NCI-H2196 treated with DMSO at 0.1 percent for 48 hours (cell line): ENCODE measurements at regions not wholly inside any gene's neighbourhood (a gene's known extent, or its start where the extent isn't known, plus 50 kb on each side); places are given as distances from the start of the nearest gene placed in this dataset.

Experiments used
- DNase-seq: peaks from one replicate; lab custom pipeline; 2025; ENCODE audit not compliant: unreplicated experiment; lab: John Stamatoyannopoulos, UW

DNA sequence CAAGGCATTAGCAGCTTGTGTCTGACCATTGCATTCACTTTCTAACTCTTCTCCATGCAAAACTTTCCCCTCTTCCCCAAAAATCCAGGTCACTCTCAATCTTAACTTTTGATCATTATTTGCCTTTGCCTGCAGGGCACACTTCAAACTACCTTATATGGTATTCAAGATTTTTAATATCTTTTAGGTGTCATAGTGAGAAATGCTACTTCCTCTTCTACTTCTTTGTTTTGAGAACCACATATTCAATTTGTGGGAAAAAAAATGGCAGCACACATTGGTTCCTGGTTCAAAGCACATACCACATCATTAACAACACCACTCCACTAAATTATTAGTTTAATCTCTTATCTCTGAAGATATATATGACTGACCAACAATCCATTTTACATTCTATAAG lies 1267.0 kb upstream of the CITED2 start:
- no peak for DNase-seq

GRCh38 chr6:140636908-140637402 lies 1262.5 kb upstream of the CITED2 start:
- DNase-seq = no peak

- DNase-seq = no peak
These were observed 1261.9 kb upstream of the CITED2 start for GRCh38 chr6:140636271-140636907.

DNA sequence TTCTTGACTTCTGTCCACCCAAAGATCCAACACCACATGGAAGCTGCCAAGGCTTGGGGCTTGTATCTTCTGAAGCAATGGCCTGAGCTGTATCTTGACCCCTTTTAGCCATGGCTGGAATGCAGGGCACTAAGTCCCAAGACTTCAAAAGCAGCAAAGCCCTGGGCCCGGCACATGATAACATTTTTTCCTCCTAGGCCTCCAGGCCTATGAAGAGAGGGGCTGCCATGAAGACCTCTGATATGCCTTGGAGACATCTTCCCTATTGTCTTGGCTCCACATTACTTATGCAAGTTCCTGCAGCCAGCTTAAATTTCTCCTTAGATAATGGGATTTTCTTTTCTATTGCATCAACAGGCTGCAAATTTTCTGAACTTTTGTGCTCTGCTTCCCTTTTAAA lies 1252.6 kb upstream of the CITED2 start:
- DNase-seq = no peak

DNA sequence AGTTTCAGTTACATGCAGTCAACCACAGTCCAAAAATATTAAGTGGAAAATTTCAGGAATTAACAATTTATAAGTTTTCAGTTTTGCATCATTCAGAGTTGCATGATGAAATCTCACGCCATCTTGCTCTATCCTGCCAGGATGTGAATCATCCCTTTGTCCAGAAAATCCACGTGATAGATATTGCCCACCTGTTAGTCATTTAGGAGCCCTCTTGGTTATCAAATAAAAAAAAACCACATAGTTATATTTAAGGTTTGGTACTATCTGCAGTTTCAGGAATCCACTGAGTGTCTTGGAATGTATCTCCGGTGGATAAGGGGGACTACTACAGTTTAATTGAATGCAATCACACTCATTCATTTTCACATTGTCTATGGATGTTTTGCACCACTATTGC lies 1249.0 kb upstream of the CITED2 start:
- no peak for DNase-seq

GRCh38 chr6:140620496-140620895 lies 1246.0 kb upstream of the CITED2 start:
- no peak for DNase-seq

- DNase-seq = no peak
These were observed 1235.5 kb upstream of the CITED2 start for GRCh38 chr6:140609956-140610355.

DNA sequence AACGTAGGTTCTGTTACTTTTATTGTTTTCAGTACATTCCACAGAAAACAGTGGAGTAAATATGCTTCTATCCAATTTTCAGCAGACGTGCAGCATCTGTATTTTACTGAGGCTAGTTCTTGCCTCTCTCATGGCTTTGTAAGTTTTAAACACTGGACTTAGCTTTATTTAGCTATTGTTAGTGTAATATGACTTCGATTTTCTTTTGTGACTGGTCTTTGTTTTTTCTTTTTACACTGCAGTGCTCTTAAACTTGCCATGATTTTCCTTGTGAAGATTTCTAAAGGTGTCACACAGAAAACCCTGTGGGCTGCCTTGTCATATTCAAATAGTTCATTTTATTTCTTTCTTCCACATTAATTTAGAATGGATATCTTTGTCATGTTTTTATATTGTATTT lies 1234.9 kb upstream of the CITED2 start:
- no peak for DNase-seq

DNA sequence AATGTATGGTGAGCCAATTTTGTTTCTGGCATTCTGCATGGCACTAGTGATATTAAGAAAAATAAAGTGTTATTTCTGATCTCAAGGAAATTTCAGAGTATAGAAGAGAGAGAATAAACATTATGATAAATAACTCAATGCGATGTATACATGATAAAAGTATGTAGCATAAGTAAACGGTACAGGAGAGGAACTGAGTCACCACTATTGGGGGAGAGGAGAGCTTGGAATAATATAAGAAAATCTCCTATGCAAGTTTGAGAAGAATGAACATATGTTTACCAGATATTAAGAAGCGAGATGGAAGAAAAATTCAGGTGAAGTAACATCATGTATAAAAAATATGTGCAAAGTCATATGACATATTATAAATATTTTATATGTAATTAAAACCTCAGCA lies 1230.3 kb upstream of the CITED2 start:
- no peak for DNase-seq

DNA sequence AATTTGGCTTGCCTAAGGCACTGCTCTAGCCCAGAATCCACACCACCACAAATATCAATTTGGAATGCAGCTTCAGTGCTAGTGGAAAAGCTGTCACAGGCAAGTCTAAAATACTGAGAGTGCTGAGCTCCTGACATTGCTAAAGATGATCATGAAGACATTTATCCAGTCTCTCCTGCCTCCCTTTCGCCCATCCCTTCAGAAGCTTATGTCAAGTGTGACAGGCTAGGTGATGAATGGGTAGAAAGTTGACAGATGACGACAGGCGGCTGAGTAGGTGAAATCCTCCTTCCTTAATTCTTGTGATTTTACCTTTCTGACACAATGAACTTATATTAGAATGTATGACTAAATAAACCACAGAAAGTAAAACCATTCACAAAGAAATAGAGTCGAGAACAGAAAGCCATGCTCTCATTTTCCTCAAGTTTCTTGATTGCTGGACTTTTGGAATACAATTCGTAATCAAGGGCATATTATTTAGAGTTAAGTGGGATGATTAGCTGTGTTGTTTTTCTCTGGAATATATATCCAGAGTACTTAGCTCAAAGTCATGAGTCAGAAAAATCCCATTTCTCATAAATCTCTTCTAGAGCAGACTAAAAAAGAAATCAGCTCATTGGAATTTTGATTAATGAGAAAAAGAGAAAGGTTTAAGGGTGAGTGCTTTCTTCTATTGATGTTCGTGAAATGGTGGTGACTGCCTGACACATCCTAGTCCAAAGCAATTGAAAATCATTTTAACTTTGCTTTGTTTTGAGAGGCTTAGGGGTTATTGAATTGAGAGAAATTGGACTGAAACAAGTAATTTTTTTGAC lies 1228.2 kb upstream of the CITED2 start:
- no peak for DNase-seq

DNA sequence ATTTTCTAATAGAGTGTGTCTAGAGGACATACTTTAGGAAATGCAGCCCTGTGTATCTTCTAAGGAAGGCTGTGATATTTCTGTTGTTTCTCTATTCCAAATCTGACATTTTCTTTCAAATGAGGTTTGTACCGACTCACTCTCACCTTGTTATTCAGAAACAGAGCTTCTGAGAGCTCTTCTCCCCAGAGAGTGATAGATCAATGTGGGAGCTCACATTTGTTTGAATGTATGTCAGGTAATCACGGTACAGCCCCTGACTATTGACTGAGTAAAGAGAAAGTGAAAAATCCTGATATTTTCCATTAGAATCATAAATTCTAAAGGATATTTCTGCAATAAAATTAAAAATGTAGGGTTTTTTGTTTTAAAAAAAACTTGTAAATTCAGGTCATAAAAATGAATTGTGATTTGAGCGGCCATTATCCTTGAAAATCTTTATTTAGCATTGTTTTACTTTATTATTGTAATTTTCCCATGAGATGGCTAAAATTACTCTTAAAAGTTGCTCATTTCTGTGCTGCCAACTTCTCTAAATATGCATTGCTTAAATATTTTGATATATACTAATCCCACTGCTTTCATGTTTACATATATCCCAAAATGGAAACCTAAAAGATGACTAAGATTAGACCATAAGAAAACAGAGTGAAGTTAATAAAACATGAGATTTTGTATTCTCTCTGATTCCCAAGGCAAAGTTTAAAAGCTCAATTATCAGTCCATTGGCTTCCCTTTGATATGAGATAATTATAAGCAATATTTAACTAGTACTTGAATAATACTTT lies 1226.8 kb upstream of the CITED2 start:
- DNase-seq = no peak

DNA sequence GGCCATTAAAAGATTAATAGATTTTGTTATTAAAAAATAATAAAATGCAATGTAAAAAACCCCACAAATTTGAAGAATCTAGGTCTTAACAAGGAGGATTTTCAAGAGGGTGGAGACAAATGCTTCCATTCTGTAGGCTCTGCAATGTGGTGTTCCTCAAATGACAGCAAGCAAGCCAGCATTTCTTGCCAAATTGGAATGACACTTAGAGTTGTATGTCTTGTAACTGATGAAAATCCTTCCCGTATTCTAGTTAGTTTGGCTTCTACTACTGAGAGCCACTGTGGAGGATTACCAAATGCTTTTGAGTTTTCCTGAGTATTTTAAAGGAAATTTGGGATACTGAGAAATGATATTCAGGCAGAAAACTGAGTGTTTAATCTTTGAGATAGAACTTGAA lies 1225.5 kb upstream of the CITED2 start:
- no peak for DNase-seq

DNA sequence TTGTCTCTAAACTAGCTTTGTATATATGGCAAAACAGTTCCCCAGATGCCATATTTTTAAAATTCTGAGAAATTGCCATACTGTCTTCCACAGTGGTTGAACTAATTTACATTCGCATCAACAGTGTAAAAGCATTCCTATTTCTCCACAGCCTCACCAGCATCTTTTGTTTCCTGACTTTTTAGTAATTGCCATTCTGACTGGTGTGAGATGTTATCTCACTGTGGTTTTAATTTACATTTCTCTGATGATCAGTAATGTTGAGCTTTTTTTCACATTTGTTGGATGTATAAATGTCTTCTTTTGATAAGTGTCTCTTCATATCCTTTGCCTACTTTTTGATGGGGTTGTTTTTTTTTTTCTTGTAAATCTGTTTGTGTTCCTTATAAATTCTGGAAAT lies 1222.7 kb upstream of the CITED2 start:
- DNase-seq = no peak

- no peak for DNase-seq
These were observed 1220.3 kb upstream of the CITED2 start for GRCh38 chr6:140594806-140595128.

DNA sequence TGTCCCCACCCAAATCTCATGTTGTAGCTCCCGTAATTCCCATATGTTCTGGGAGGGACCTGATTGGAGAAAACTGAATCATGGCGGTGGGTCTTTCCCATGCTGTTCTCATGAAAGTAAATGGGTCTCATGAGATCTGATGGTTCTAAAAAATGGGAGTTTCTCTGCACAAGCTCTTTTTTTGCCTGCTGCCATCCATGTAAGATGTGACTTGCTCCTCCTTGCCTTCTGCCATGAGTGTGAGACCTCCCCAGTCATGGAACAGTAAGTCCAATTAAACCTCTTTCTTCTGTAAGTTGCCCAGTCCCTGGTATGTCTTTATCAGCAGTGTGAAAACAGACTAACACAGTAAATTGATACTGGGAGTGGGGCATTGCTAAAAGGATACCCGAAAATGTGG lies 1218.4 kb upstream of the CITED2 start:
- DNase-seq = no peak

DNA sequence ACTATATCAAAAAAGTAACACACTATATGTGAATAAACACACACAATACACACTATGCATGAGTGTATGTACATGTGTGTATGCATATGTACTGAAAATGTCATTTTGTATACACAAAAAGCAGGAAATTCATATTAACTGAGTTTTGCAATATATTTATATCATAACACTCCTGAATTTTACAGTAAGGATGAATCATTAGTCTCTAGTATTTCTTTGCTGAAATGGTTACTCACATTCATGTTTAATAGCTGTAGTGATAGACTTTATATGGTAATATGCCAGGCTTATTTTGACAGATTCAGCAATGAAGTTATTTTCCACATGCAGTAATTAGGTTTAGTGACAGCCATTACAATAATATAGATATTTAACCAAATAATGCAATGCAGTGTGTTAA lies 1216.2 kb upstream of the CITED2 start:
- no peak for DNase-seq

DNA sequence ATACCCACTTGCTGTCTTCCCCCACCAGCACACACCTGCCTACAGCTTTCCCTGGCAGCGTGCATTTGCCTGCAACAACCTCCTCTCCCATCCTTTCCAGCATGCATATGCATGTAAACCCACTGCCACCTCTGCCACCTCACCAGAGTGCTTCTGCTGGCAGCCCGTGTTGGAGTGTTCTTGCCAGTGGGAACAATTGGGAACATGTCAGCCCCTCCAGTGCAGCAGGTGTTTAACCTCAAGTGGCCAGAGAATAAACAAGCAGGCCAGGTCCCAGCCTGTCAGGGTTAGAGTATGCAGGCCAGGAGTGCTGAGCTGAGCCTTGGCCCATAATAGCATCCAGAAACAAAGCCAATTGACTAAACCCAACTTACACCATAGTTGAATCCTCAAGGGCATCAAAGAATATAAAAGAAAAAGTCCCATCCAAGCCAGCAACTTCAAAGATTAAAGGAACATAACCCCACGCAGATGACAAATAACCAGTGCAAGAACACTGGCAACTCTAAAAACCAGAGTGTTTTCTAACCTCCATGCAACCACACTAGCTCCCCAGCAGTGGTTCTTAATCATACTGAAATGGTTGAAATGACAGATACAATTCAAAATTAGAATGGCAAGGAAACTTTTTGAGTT lies 1212.1 kb upstream of the CITED2 start:
- peak; percentile 55 for DNase-seq

DNA sequence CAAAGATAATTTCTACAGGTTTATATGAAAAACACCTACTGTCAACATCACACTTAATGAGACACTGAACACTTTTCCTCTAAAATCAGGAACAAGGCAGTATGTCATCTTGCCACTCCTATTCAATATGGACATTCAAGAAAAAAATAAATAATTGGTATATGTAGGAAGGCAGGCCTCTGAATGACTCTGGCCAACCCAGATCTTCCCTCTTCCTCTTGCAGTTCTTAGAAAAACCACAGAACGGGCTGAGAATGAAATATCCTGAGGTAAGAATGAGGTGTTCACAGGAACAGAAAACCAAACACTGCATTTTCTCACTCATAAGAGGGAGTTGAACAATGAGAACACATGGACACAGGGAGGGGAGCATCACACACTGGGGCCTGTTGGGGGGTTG lies 1207.2 kb upstream of the CITED2 start:
- DNase-seq = no peak

- no peak for DNase-seq
These were observed 1205.5 kb upstream of the CITED2 start for GRCh38 chr6:140579918-140580317.

DNA sequence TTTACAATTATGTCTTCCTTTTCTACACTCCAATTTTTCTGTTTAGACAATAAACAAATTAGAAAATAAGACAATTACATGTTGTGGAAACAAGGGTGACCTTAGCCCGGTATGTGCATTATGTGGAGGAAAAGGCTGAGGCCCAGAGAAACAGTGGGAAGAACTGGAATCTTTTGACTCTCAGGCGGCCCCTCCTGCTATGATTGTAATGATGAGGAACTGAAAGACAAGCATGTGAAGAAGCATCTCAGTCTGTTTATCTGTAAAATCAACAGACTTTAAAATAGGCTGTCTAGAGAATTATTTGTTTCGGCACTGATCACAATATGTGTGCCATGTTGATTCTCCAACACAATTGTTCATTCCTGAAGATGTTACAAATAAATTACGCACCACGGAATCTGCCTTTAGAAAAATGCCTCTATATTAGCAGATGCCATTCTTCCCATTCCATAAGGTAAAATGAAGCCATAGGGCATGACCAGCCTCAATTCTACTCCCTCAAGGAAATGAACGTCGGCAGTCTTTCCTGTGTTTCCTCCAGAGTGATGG lies 1201.6 kb upstream of the CITED2 start:
- no peak for DNase-seq

- no peak for DNase-seq
These were observed 1198.4 kb upstream of the CITED2 start for GRCh38 chr6:140572867-140573266.
